Adrenal gland (tissue), 9 donors: ENCODE measurements at regions not wholly inside any gene's neighbourhood (a gene's known extent, or its start where the extent isn't known, plus 50 kb on each side); places are given as distances from the start of the nearest gene placed in this dataset.

Experiments used
- DNase-seq, 7 donors: peaks; one replicate each; pipeline ENCODE4 v3.0.0-alpha.2; 2019 to 2020
- H3K27ac ChIP-seq, 5 donors: fragments of 200-600 bp; sonication (generic) in 4 of 5; 1 replicate in 3 of 5; 2 replicates in 2 of 5; pipeline versions ENCODE4 v1.5.1 to v1.8.0; 2016 to 2020; ENCODE audit warnings: mild to moderate bottlenecking in 1 of 5
- H3K27me3 ChIP-seq: fragments of 200-600 bp; 2 replicates; pipeline ENCODE4 v1.8.0; 2021
- H3K36me3 ChIP-seq, 2 donors: fragments of 200-600 bp; replicated peaks in 1 of 2; 1 replicate in 1 of 2; 2 replicates in 1 of 2; pipeline versions ENCODE4 v1.5.1 to v1.8.0; 2018 to 2022
- H3K4me1 ChIP-seq, 2 donors: fragments of 200-600 bp; replicated peaks in 1 of 2; 1 replicate in 1 of 2; 2 replicates in 1 of 2; pipeline versions ENCODE4 v1.5.1 to v1.8.0; 2018 to 2021
- H3K4me3 ChIP-seq, 4 donors: fragments of 200-600 bp; sonication (generic) in 3 of 4; one replicate each; pipeline ENCODE4 v1.5.1; 2016 to 2018
- H3K9me3 ChIP-seq, 3 donors: fragments of 200-600 bp; sonication (generic) in 1 of 3; replicated peaks in 1 of 3; 1 replicate in 2 of 3; 2 replicates in 1 of 3; pipeline versions ENCODE4 v1.5.1 to v1.8.0; 2016 to 2021
- CTCF ChIP-seq, 6 experiments: fragments of 450-650 bp in 4 of 6; fragments of 200-600 bp in 2 of 6; sonication (generic) in 1 of 6; IDR thresholded peaks; 1 replicate in 5 of 6; 2 replicates in 1 of 6; pipeline versions ENCODE4 v1.5.1 to v1.8.0; 2016 to 2021; ENCODE audit warnings: antibody characterized with exemption in 6 of 6, mild to moderate bottlenecking in 2 of 6, moderate library complexity in 1 of 6
- POLR2A ChIP-seq, 2 donors: fragments of 450-650 bp; IDR thresholded peaks; one replicate each; pipeline ENCODE4 v1.6.1; 2017; ENCODE audit warnings: antibody characterized with exemption in 2 of 2, mild to moderate bottlenecking in 2 of 2, moderate library complexity in 1 of 2
- WGBS, 4 donors: extraction: QIAGEN DNeasy Blood & Tissue Kit in 2 of 4; methylation state at CpG; one replicate each; pipeline versions ENCODE4 v1.1.5 to v1.1.7; 2013 to 2017; 5-methylcytosine and 5-hydroxymethylcytosine counted together
- intact Hi-C, 2 donors: fragments of 100-400 bp; cut with DNase I; formaldehyde crosslinking; loops; one replicate each; pipeline versions ENCODE4 v1.14.1 to v1.15.0; 2022 to 2023
- donor health status: healthy with polysubstance abuse.
- donor health status: Bipolar disorder and iron deficiency.
- donor health status: DM: yes; HTN: yes; CAD: no.
- donor health status: DM: no; HTN: no; CAD: no.
- donor health status: DM: no; HTN: no; CAD: no.

GRCh38 chr21:28742527-28742926, 250.2 kb downstream of the LTN1 start:
- no peaks in the 10 kb centered on the region for H3K9me3 ChIP-seq
- peaks cover 0 to 8% of the 10 kb centered on the region in 2 donors for H3K4me1 ChIP-seq
- intact Hi-C loops, result loop anchor here (5.0 to 10.0 kb wide), 4 partner anchors 228 to 1888 kb away; no protein-coding TSS in a partner anchor
- no peak for DNase-seq
- no peaks in the 10 kb centered on the region for H3K27me3 ChIP-seq
- WGBS, 4 donors, result 44 to 62% (median 58%) methylated on average over 3 of the region's 3 CpGs
- H3K36me3 ChIP-seq, result no peaks in the 10 kb centered on the region
- TF ChIP-seq POLR2A (IDR thresholded peaks at IDR 0.05) (no peak), CTCF (IDR thresholded peaks at IDR 0.05) (peak in 1 of 6 experiments; percentile 11)
- no peak overlapping the region for H3K4me3 ChIP-seq
- H3K27ac ChIP-seq, result no peak overlapping the region

- no peak overlapping the region for H3K27ac ChIP-seq
- intact Hi-C loops, result loop anchor here (5.0 to 10.0 kb wide), 4 partner anchors 225 to 1885 kb away; no protein-coding TSS in a partner anchor
- WGBS, 4 donors, result 89 to 97% (median 95%) methylated on average over 2 of the region's 2 CpGs
- H3K4me3 ChIP-seq, result no peak overlapping the region
- no peak for DNase-seq
- no peaks in the 10 kb centered on the region for H3K27me3 ChIP-seq
- no peak for TF ChIP-seq POLR2A (IDR thresholded peaks at IDR 0.05)
- no peak for TF ChIP-seq CTCF (IDR thresholded peaks at IDR 0.05)
- no peaks in the 10 kb centered on the region for H3K36me3 ChIP-seq
- H3K9me3 ChIP-seq, result no peaks in the 10 kb centered on the region
- H3K4me1 ChIP-seq, result peaks cover 0 to 8% of the 10 kb centered on the region in 2 donors
Measured at GRCh38 chr21:28740125-28740524, 252.6 kb downstream of the LTN1 start.

- Histone ChIP-seq H3K36me3 (no peaks in the 10 kb centered on the region), H3K9me3 (no peaks in the 10 kb centered on the region), H3K4me3 (no peak overlapping the region), H3K4me1 (no peaks in the 10 kb centered on the region), H3K27me3 (no peaks in the 10 kb centered on the region), H3K27ac (no peak overlapping the region)
- intact Hi-C loops, result loop anchor here in 1 of 2 donors (10.0 kb wide), 1 partner anchor 394 kb away; no protein-coding TSS in a partner anchor
- TF ChIP-seq CTCF (IDR thresholded peaks at IDR 0.05) (no peak), POLR2A (IDR thresholded peaks at IDR 0.05) (no peak)
- no peak for DNase-seq
- 56 to 74% (median 63%) methylated on average over 7 of the region's 7 CpGs for WGBS, 4 donors
Measured at GRCh38 chr21:28738882-28739281, 253.8 kb downstream of the LTN1 start.

- H3K4me1 ChIP-seq, result no peaks in the 10 kb centered on the region
- no peaks in the 10 kb centered on the region for H3K36me3 ChIP-seq
- no peaks in the 10 kb centered on the region for H3K27me3 ChIP-seq
- no peak for DNase-seq
- H3K27ac ChIP-seq, result no peak overlapping the region
- TF ChIP-seq POLR2A (IDR thresholded peaks at IDR 0.05), result no peak
- TF ChIP-seq CTCF (IDR thresholded peaks at IDR 0.05), result no peak
- 48 to 55% (median 53%) methylated on average over 5 of the region's 5 CpGs for WGBS, 4 donors
- no peaks in the 10 kb centered on the region for H3K9me3 ChIP-seq
- intact Hi-C loops, result loop anchor here in 1 of 2 donors (10.0 kb wide), 1 partner anchor 394 kb away; no protein-coding TSS in a partner anchor
- no peak overlapping the region for H3K4me3 ChIP-seq
Measured at GRCh38 chr21:28738420-28738704, 254.3 kb downstream of the LTN1 start.
